Peyer's patch (tissue), 4 donors: ENCODE measurements at regions not wholly inside any gene's neighbourhood (a gene's known extent, or its start where the extent isn't known, plus 50 kb on each side); places are given as distances from the start of the nearest gene placed in this dataset.

ENCODE experiments used
- DNase-seq, 3 donors: peaks; one replicate each; pipeline ENCODE4 v3.0.0-alpha.2; 2017 to 2019
- H3K27ac ChIP-seq, 4 donors: fragments of 200-600 bp; sonication (generic); one replicate each; pipeline ENCODE4 v1.5.1; 2016 to 2019
- H3K27me3 ChIP-seq, 2 donors: fragments of 200-600 bp; sonication (generic); one replicate each; pipeline ENCODE4 v1.5.1; 2019
- H3K36me3 ChIP-seq, 3 donors: fragments of 200-600 bp; sonication (generic); one replicate each; pipeline ENCODE4 v1.5.1; 2016 to 2019
- H3K4me1 ChIP-seq, 4 donors: fragments of 200-600 bp; sonication (generic); one replicate each; pipeline ENCODE4 v1.5.1; 2016 to 2019
- H3K4me3 ChIP-seq, 4 donors: fragments of 200-600 bp; sonication (generic); 1 replicate in 3 of 4; 2 replicates in 1 of 4; pipeline ENCODE4 v1.5.1; 2016 to 2019; ENCODE audit warnings: mild to moderate bottlenecking in 1 of 4
- H3K9me3 ChIP-seq, 4 donors: fragments of 200-600 bp; sonication (generic); one replicate each; pipeline ENCODE4 v1.5.1; 2016 to 2019; ENCODE audit warnings: mild to moderate bottlenecking in 1 of 4
- CTCF ChIP-seq, 6 experiments: fragments of 450-650 bp in 4 of 6; fragments of 200-600 bp in 2 of 6; sonication (generic) in 1 of 6; IDR thresholded peaks; one replicate each; pipeline ENCODE4 v1.5.1; 2017 to 2019; ENCODE audit warnings: antibody characterized with exemption in 6 of 6, mild to moderate bottlenecking in 3 of 6, moderate library complexity in 1 of 6
- POLR2A ChIP-seq, 2 donors: fragments of 450-650 bp; IDR thresholded peaks; one replicate each; pipeline ENCODE4 v1.5.1; 2017; ENCODE audit warnings: antibody characterized with exemption in 2 of 2, mild to moderate bottlenecking in 2 of 2, moderate library complexity in 2 of 2

GRCh38 chr9:103514767-103515166, 519.6 kb downstream of the CYLC2 start:
- no peak for TF ChIP-seq POLR2A (IDR thresholded peaks at IDR 0.05)
- no peak overlapping the region for H3K4me3 ChIP-seq
- no peaks in the 10 kb centered on the region for H3K4me1 ChIP-seq
- H3K27ac ChIP-seq, result no peak overlapping the region
- H3K27me3 ChIP-seq, result no peaks in the 10 kb centered on the region
- H3K36me3 ChIP-seq, result no peaks in the 10 kb centered on the region
- H3K9me3 ChIP-seq, result no peaks in the 10 kb centered on the region
- no peak for DNase-seq

- no peaks in the 10 kb centered on the region for H3K27me3 ChIP-seq
- H3K4me3 ChIP-seq, result no peak overlapping the region
- no peak for DNase-seq
These were observed 527.3 kb downstream of the CYLC2 start for GRCh38 chr9:103522409-103522808.

GRCh38 chr9:103530934-103531333, 535.8 kb downstream of the CYLC2 start:
- Histone ChIP-seq H3K27me3 (no peaks in the 10 kb centered on the region), H3K9me3 (no peaks in the 10 kb centered on the region), H3K36me3 (no peaks in the 10 kb centered on the region), H3K27ac (no peak overlapping the region), H3K4me3 (no peak overlapping the region), H3K4me1 (no peaks in the 10 kb centered on the region)
- no peak for DNase-seq
- no peak for TF ChIP-seq CTCF (IDR thresholded peaks at IDR 0.05)
- TF ChIP-seq POLR2A (IDR thresholded peaks at IDR 0.05), result no peak

More at GRCh38 chr9:103522409-103522808, 527.3 kb downstream of the CYLC2 start:
- no peak for TF ChIP-seq CTCF (IDR thresholded peaks at IDR 0.05)
- no peak for TF ChIP-seq POLR2A (IDR thresholded peaks at IDR 0.05)
- H3K36me3 ChIP-seq, result no peaks in the 10 kb centered on the region
- no peaks in the 10 kb centered on the region for H3K4me1 ChIP-seq
- H3K9me3 ChIP-seq, result no peaks in the 10 kb centered on the region
- no peak overlapping the region for H3K27ac ChIP-seq

GRCh38 chr9:103533318-103533717, 538.2 kb downstream of the CYLC2 start:
- Histone ChIP-seq H3K4me3 (no peak overlapping the region), H3K36me3 (no peaks in the 10 kb centered on the region), H3K27me3 (no peaks in the 10 kb centered on the region), H3K27ac (no peak overlapping the region), H3K4me1 (no peaks in the 10 kb centered on the region), H3K9me3 (no peaks in the 10 kb centered on the region)
- no peak for DNase-seq
- TF ChIP-seq POLR2A (IDR thresholded peaks at IDR 0.05) (no peak), CTCF (IDR thresholded peaks at IDR 0.05) (no peak)

GRCh38 chr9:103537426-103537825, 542.3 kb downstream of the CYLC2 start:
- Histone ChIP-seq H3K9me3 (no peaks in the 10 kb centered on the region), H3K27ac (no peak overlapping the region), H3K27me3 (no peaks in the 10 kb centered on the region), H3K4me1 (no peaks in the 10 kb centered on the region), H3K36me3 (no peaks in the 10 kb centered on the region), H3K4me3 (no peak overlapping the region)
- TF ChIP-seq POLR2A (IDR thresholded peaks at IDR 0.05) (no peak), CTCF (IDR thresholded peaks at IDR 0.05) (no peak)
- DNase-seq, result no peak

- no peak for TF ChIP-seq CTCF (IDR thresholded peaks at IDR 0.05)
- no peak for TF ChIP-seq POLR2A (IDR thresholded peaks at IDR 0.05)
- no peaks in the 10 kb centered on the region for H3K4me1 ChIP-seq
- no peaks in the 10 kb centered on the region for H3K9me3 ChIP-seq
- H3K4me3 ChIP-seq, result no peak overlapping the region
- H3K36me3 ChIP-seq, result no peaks in the 10 kb centered on the region
- no peaks in the 10 kb centered on the region for H3K27me3 ChIP-seq
- H3K27ac ChIP-seq, result no peak overlapping the region
- no peak for DNase-seq
These were observed 548.8 kb upstream of the SMC2 start for GRCh38 chr9:103545260-103545659.
